HEK293 (cell line): ENCODE measurements at regions not wholly inside any gene's neighbourhood (a gene's known extent, or its start where the extent isn't known, plus 50 kb on each side); places are given as distances from the start of the nearest gene placed in this dataset.

Experiments
- CTCF ChIA-PET: fragments of 350-600 bp; formaldehyde crosslinking; extraction: SDS; loops from one replicate; lab custom pipeline; 2021; ENCODE audit warnings: antibody characterized with exemption; lab: Yijun Ruan, JAX
- POLR2A ChIA-PET: fragments of 300-600 bp; formaldehyde crosslinking; extraction: SDS; loops from one replicate; lab custom pipeline; 2020; ENCODE audit warnings: antibody characterized with exemption, inconsistent platforms; lab: Yijun Ruan, JAX
- H3K27ac ChIP-seq: fragments of 200-500 bp; sonication (Bioruptor generic); 2 replicates; pipeline ENCODE4 v1.5.1; 2014; ENCODE audit warnings: low read depth, low read length, control low read depth, inconsistent platforms; ENCODE audit errors: extremely low read depth
- H3K36me3 ChIP-seq, 2 experiments: fragments of 200-500 bp in 1 of 2; sonication (Bioruptor generic) in 1 of 2; 1 replicate in 1 of 2; 2 replicates in 1 of 2; pipeline ENCODE4 v1.5.1; 2014 to 2017; ENCODE audit warnings: inconsistent platforms in 2 of 2, low read length in 2 of 2; ENCODE audit not compliant: control insufficient read depth in 2 of 2, insufficient read depth in 1 of 2
- H3K4me1 ChIP-seq: fragments of 200-500 bp; sonication (Bioruptor generic); 2 replicates; pipeline ENCODE4 v1.5.1; 2014; ENCODE audit warnings: mild to moderate bottlenecking, low read length, inconsistent platforms; ENCODE audit not compliant: control insufficient read depth, insufficient read depth
- H3K4me3 ChIP-seq: 2 replicates; pipeline ENCODE4 v1.5.1; 2011; ENCODE audit warnings: low read depth, mild to moderate bottlenecking, control low read depth, low read length, moderate library complexity
- H3K9me3 ChIP-seq: fragments of 200-500 bp; sonication (Bioruptor generic); 2 replicates; pipeline ENCODE4 v1.5.1; 2014; ENCODE audit warnings: low read depth, low read length, inconsistent platforms; ENCODE audit not compliant: control insufficient read depth, insufficient read depth
- EGR2 ChIP-seq: fragments of 450-650 bp; formaldehyde crosslinking; IDR thresholded peaks from 2 replicates; pipeline ENCODE4 v1.5.1; 2016; ENCODE audit warnings: low read depth, missing biosample characterization, missing genetic modification characterization
- HOXC10 ChIP-seq: sonication (generic); formaldehyde crosslinking; IDR thresholded peaks from 2 replicates; pipeline ENCODE4 v1.8.1; 2023; ENCODE audit warnings: mild to moderate bottlenecking, missing genetic modification reagents
- KLF9 ChIP-seq: fragments of 450-650 bp; formaldehyde crosslinking; IDR thresholded peaks from 2 replicates; pipeline ENCODE4 v1.5.1; 2016; ENCODE audit warnings: missing biosample characterization, missing genetic modification characterization, low read depth
- ZBTB1 ChIP-seq: fragments of 450-650 bp; formaldehyde crosslinking; IDR thresholded peaks from 2 replicates; pipeline ENCODE4 v1.5.1; 2016; ENCODE audit warnings: missing biosample characterization, missing genetic modification characterization
- ZEB2 ChIP-seq: fragments of 450-650 bp; formaldehyde crosslinking; IDR thresholded peaks from 2 replicates; pipeline ENCODE4 v1.5.1; 2016; ENCODE audit warnings: missing biosample characterization, missing genetic modification characterization
- ZFP69B ChIP-seq: fragments of 450-650 bp; formaldehyde crosslinking; IDR thresholded peaks from 2 replicates; pipeline ENCODE4 v1.5.1; 2016; ENCODE audit warnings: missing biosample characterization, missing genetic modification characterization
- ZIC2 ChIP-seq: fragments of 450-650 bp; formaldehyde crosslinking; IDR thresholded peaks from 2 replicates; pipeline ENCODE4 v1.5.1; 2016; ENCODE audit warnings: missing biosample characterization, missing genetic modification characterization
- ZNF112 ChIP-seq: fragments of 450-650 bp; formaldehyde crosslinking; IDR thresholded peaks from 2 replicates; pipeline ENCODE4 v1.5.0; 2017; ENCODE audit warnings: missing biosample characterization, missing genetic modification characterization
- ZNF23 ChIP-seq: fragments of 450-650 bp; formaldehyde crosslinking; IDR thresholded peaks from 2 replicates; pipeline ENCODE4 v1.5.1; 2016; ENCODE audit warnings: missing biosample characterization, missing genetic modification characterization, borderline replicate concordance
- ZNF311 ChIP-seq: fragments of 450-650 bp; formaldehyde crosslinking; IDR thresholded peaks from 2 replicates; pipeline ENCODE4 v1.5.1; 2017; ENCODE audit warnings: missing biosample characterization, missing genetic modification characterization, borderline replicate concordance
- ZNF394 ChIP-seq: fragments of 450-650 bp; formaldehyde crosslinking; IDR thresholded peaks from 2 replicates; pipeline ENCODE4 v1.5.1; 2016; ENCODE audit warnings: missing biosample characterization, missing genetic modification characterization, mild to moderate bottlenecking, moderate library complexity, borderline replicate concordance
- ZNF473 ChIP-seq: fragments of 450-650 bp; formaldehyde crosslinking; IDR thresholded peaks from 2 replicates; pipeline ENCODE4 v1.5.1; 2017; ENCODE audit warnings: missing biosample characterization, missing genetic modification characterization
- ZNF610 ChIP-seq: fragments of 450-650 bp; formaldehyde crosslinking; IDR thresholded peaks from 2 replicates; pipeline ENCODE4 v1.5.1; 2016; ENCODE audit warnings: missing biosample characterization, missing genetic modification characterization, borderline replicate concordance
- ZSCAN23 ChIP-seq: fragments of 450-650 bp; formaldehyde crosslinking; IDR thresholded peaks from 2 replicates; pipeline ENCODE4 v1.5.1; 2016; ENCODE audit warnings: missing biosample characterization, missing genetic modification characterization
- TF ChIP-seq, protein P1 (sequence below): fragments of 450-650 bp; formaldehyde crosslinking; IDR thresholded peaks from 2 replicates; pipeline ENCODE4 v1.5.1; 2016; ENCODE audit warnings: missing biosample characterization, missing genetic modification characterization, borderline replicate concordance
- TF ChIP-seq, protein P2 (sequence below): fragments of 450-650 bp; formaldehyde crosslinking; IDR thresholded peaks from 2 replicates; pipeline ENCODE4 v1.5.1; 2016; ENCODE audit warnings: missing biosample characterization, missing genetic modification characterization
- TF ChIP-seq, protein P3 (sequence below): fragments of 450-650 bp; formaldehyde crosslinking; IDR thresholded peaks from 2 replicates; pipeline ENCODE4 v1.5.1; 2016; ENCODE audit warnings: missing biosample characterization, missing genetic modification characterization
- TF ChIP-seq, protein P4 (sequence below): fragments of 450-650 bp; formaldehyde crosslinking; IDR thresholded peaks from 2 replicates; pipeline ENCODE4 v1.5.1; 2016; ENCODE audit warnings: missing biosample characterization, missing genetic modification characterization

DNA sequence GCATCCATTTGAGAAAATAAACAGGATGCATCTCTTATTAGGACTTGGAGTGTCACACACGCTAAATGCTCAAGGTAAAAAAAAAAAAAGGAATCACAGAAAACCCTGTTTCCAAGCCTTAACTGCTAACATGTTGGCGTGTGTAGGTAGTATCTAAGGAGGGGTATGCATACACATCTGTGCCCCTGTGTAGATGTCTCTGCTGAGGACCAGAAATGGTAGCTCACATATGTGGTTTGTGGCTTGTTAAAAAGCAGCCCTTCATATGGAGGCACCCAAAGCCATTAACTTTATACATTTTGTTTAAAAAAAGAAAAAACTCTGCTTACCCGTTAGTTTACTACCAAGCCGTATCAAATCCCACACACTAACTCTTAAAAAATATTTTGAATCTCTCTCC, 314.1 kb downstream of the SNAPC1 start (continued):
- TF ChIP-seq, protein P1, sequence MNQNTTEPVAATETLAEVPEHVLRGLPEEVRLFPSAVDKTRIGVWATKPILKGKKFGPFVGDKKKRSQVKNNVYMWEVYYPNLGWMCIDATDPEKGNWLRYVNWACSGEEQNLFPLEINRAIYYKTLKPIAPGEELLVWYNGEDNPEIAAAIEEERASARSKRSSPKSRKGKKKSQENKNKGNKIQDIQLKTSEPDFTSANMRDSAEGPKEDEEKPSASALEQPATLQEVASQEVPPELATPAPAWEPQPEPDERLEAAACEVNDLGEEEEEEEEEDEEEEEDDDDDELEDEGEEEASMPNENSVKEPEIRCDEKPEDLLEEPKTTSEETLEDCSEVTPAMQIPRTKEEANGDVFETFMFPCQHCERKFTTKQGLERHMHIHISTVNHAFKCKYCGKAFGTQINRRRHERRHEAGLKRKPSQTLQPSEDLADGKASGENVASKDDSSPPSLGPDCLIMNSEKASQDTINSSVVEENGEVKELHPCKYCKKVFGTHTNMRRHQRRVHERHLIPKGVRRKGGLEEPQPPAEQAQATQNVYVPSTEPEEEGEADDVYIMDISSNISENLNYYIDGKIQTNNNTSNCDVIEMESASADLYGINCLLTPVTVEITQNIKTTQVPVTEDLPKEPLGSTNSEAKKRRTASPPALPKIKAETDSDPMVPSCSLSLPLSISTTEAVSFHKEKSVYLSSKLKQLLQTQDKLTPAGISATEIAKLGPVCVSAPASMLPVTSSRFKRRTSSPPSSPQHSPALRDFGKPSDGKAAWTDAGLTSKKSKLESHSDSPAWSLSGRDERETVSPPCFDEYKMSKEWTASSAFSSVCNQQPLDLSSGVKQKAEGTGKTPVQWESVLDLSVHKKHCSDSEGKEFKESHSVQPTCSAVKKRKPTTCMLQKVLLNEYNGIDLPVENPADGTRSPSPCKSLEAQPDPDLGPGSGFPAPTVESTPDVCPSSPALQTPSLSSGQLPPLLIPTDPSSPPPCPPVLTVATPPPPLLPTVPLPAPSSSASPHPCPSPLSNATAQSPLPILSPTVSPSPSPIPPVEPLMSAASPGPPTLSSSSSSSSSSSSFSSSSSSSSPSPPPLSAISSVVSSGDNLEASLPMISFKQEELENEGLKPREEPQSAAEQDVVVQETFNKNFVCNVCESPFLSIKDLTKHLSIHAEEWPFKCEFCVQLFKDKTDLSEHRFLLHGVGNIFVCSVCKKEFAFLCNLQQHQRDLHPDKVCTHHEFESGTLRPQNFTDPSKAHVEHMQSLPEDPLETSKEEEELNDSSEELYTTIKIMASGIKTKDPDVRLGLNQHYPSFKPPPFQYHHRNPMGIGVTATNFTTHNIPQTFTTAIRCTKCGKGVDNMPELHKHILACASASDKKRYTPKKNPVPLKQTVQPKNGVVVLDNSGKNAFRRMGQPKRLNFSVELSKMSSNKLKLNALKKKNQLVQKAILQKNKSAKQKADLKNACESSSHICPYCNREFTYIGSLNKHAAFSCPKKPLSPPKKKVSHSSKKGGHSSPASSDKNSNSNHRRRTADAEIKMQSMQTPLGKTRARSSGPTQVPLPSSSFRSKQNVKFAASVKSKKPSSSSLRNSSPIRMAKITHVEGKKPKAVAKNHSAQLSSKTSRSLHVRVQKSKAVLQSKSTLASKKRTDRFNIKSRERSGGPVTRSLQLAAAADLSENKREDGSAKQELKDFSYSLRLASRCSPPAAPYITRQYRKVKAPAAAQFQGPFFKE (tag by site-specific recombination), result no peak
- TF ChIP-seq ZBTB1 (tag by site-specific recombination) (no peak), ZNF23 (no peak), ZEB2 (tag by site-specific recombination) (no peak), ZNF311 (tag by site-specific recombination) (no peak), ZNF610 (tag by site-specific recombination) (no peak)

DNA sequence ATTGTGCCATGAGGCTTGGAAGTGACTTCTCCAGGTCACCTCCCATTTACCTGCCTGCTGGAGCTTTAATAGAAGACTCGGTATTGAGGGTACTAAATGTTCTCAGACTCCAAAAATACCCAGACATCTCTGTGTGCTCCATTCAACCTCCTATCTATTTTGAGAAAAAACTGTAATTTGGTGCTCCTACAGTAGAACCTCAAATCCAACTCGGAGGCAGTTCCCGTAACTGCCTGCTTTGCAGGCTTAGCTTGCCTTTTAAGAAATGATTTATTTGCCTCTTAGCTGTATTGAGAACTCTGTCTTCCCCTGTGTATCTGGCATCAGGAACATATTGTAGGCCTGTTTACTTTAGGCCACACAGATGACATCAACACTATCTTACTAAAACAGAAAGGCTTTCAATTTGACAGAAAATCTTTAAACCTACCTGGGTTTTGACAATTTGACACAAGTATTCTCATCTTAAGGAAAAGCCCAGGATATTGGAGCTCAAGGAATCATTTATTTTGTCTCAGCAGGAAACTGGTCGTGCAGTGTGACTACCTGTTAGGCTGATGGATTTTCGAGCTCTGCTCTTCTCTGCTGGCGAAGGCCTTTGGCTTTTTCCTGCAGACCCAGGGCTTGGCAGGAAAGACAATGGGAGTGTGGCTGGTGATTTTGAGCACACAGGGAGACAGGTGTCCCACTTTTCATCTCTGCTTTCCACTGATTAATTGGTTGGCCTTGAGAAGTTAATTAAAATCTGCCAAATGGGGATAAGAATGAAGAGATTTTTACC, 314.8 kb downstream of the SNAPC1 start:
- ChIA-PET CTCF (interaction anchor here (0.6 kb wide), 2 partner anchors 69 to 245 kb away, joined by 3 read pairs; no protein-coding TSS in a partner anchor), POLR2A (no interaction called here)
- Histone ChIP-seq H3K27ac (no peak overlapping the region), H3K4me1 (no peaks in the 10 kb centered on the region), H3K9me3 (no peaks in the 10 kb centered on the region), H3K4me3 (no peak overlapping the region)
- TF ChIP-seq ZNF112 (tag by site-specific recombination), result no peak
- TF ChIP-seq ZFP69B (tag by site-specific recombination), result no peak
- no peak for TF ChIP-seq EGR2 (tag by site-specific recombination)
- no peak for TF ChIP-seq ZNF394 (tag by site-specific recombination)
- no peak for TF ChIP-seq ZSCAN23 (tag by site-specific recombination)
- no peak for TF ChIP-seq KLF9 (tag by site-specific recombination)
- TF ChIP-seq, protein P2, sequence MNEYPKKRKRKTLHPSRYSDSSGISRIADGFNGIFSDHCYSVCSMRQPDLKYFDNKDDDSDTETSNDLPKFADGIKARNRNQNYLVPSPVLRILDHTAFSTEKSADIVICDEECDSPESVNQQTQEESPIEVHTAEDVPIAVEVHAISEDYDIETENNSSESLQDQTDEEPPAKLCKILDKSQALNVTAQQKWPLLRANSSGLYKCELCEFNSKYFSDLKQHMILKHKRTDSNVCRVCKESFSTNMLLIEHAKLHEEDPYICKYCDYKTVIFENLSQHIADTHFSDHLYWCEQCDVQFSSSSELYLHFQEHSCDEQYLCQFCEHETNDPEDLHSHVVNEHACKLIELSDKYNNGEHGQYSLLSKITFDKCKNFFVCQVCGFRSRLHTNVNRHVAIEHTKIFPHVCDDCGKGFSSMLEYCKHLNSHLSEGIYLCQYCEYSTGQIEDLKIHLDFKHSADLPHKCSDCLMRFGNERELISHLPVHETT (tag by site-specific recombination), result no peak
- TF ChIP-seq, all 188 proteins: peak for 0
- H3K36me3 ChIP-seq, result no peaks in the 10 kb centered on the region

DNA sequence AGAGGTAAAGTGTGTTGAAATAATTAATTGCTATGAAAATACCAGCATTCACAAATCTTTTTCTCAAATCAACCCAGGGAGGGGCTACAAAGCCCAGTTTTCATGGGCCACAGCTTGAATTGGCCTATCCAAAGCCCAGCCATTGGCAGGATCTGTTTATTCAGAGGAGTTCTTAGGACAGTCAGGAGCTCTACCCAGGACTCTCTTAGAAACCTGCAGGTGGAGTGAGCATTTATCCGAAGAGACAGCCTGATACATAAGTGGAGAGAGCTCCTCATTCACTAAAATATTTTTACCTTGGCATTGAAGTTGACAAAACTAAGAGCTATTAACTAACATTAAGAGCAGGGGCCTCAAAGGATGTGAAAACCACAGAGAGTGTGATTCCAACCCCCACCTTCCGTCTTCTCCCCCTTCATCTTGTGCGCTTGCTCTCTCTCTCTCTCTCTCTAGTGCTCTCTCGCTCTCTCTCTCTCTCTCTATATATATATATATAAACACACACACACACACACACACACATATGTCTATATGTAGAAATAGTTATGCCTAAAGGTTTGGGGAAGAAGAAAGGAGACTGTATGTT, 315.5 kb downstream of the SNAPC1 start:
- POLR2A ChIA-PET, result no interaction called here
- TF ChIP-seq, protein P3, sequence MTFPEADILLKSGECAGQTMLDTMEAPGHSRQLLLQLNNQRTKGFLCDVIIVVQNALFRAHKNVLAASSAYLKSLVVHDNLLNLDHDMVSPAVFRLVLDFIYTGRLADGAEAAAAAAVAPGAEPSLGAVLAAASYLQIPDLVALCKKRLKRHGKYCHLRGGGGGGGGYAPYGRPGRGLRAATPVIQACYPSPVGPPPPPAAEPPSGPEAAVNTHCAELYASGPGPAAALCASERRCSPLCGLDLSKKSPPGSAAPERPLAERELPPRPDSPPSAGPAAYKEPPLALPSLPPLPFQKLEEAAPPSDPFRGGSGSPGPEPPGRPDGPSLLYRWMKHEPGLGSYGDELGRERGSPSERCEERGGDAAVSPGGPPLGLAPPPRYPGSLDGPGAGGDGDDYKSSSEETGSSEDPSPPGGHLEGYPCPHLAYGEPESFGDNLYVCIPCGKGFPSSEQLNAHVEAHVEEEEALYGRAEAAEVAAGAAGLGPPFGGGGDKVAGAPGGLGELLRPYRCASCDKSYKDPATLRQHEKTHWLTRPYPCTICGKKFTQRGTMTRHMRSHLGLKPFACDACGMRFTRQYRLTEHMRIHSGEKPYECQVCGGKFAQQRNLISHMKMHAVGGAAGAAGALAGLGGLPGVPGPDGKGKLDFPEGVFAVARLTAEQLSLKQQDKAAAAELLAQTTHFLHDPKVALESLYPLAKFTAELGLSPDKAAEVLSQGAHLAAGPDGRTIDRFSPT (tag by site-specific recombination), result no peak
- TF ChIP-seq ZNF473 (tag by site-specific recombination) (no peak), ZIC2 (tag by site-specific recombination) (no peak), HOXC10 (CRISPR knock-in tag) (no peak), KLF9 (tag by site-specific recombination) (no peak)
- TF ChIP-seq, protein P4, sequence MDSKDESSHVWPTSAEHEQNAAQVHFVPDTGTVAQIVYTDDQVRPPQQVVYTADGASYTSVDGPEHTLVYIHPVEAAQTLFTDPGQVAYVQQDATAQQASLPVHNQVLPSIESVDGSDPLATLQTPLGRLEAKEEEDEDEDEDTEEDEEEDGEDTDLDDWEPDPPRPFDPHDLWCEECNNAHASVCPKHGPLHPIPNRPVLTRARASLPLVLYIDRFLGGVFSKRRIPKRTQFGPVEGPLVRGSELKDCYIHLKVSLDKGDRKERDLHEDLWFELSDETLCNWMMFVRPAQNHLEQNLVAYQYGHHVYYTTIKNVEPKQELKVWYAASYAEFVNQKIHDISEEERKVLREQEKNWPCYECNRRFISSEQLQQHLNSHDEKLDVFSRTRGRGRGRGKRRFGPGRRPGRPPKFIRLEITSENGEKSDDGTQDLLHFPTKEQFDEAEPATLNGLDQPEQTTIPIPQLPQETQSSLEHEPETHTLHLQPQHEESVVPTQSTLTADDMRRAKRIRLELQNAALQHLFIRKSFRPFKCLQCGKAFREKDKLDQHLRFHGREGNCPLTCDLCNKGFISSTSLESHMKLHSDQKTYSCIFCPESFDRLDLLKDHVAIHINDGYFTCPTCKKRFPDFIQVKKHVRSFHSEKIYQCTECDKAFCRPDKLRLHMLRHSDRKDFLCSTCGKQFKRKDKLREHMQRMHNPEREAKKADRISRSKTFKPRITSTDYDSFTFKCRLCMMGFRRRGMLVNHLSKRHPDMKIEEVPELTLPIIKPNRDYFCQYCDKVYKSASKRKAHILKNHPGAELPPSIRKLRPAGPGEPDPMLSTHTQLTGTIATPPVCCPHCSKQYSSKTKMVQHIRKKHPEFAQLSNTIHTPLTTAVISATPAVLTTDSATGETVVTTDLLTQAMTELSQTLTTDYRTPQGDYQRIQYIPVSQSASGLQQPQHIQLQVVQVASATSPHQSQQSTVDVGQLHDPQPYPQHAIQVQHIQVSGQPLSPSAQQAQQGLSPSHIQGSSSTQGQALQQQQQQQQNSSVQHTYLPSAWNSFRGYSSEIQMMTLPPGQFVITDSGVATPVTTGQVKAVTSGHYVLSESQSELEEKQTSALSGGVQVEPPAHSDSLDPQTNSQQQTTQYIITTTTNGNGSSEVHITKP (tag by site-specific recombination), result no peak

More for the DNA sequence above, 315.5 kb downstream of the SNAPC1 start:
- CTCF ChIA-PET, result no interaction called here
- Histone ChIP-seq H3K36me3 (no peaks in the 10 kb centered on the region), H3K27ac (no peak overlapping the region), H3K4me3 (no peak overlapping the region), H3K9me3 (no peaks in the 10 kb centered on the region), H3K4me1 (no peaks in the 10 kb centered on the region)
